OCI-LY3 (cell line): ENCODE measurements at regions not wholly inside any gene's neighbourhood (a gene's known extent, or its start where the extent isn't known, plus 50 kb on each side); places are given as distances from the start of the nearest gene placed in this dataset.
A peak's percentile ranks its signal among the peaks of the same experiment; 100 is the strongest.

ENCODE experiments used
- H2AFZ ChIP-seq: fragments of 200-600, 300-600 bp; shearing (Covaris generic); 2 replicates; pipeline ENCODE4 v1.6.0; 2014; ENCODE audit warnings: antibody characterized with exemption, low read depth, low read length
- H3K27ac ChIP-seq: fragments of 200-600, 300-600 bp; sonication (generic); 2 replicates; pipeline ENCODE4 v1.5.1; 2014; ENCODE audit warnings: mild to moderate bottlenecking, low read length, moderate library complexity, mixed read lengths
- H3K27me3 ChIP-seq: fragments of 200-600, 300-600 bp; sonication (generic); 2 replicates; pipeline ENCODE4 v1.6.1; 2014; ENCODE audit warnings: low read depth, low read length, mixed read lengths
- H3K36me3 ChIP-seq: fragments of 200-600, 300-600 bp; sonication (generic); replicated peaks from 2 replicates; pipeline ENCODE3; 2014; ENCODE audit warnings: low read depth, low read length, mixed read lengths
- H3K4me1 ChIP-seq: fragments of 300-600, 200-600 bp; sonication (generic); 2 replicates; pipeline ENCODE4 v1.6.1; 2014; ENCODE audit warnings: low read length, mixed read lengths
- H3K4me2 ChIP-seq: fragments of 200-600, 300-600 bp; sonication (generic); 2 replicates; pipeline ENCODE4 v1.6.1; 2014; ENCODE audit warnings: low read length, mixed read lengths
- H3K4me3 ChIP-seq: fragments of 300-600, 200-600 bp; sonication (generic); 2 replicates; pipeline ENCODE4 v1.5.1; 2014; ENCODE audit warnings: antibody characterized with exemption, mild to moderate bottlenecking, low read length, moderate library complexity
- H3K79me2 ChIP-seq: fragments of 300-600, 200-600 bp; shearing (Covaris generic); 2 replicates; pipeline ENCODE4 v1.6.1; 2014; ENCODE audit warnings: mild to moderate bottlenecking, low read length, mixed read lengths
- H3K9ac ChIP-seq: fragments of 300-600, 200-600 bp; shearing (Covaris generic); 2 replicates; pipeline ENCODE4 v1.6.0; 2014; ENCODE audit warnings: mild to moderate bottlenecking, low read length, moderate library complexity
- H3K9me3 ChIP-seq: fragments of 200-600, 300-600 bp; shearing (Covaris generic); 2 replicates; pipeline ENCODE4 v1.6.1; 2014; ENCODE audit warnings: low read length, mixed read lengths; ENCODE audit not compliant: insufficient read depth
- H4K20me1 ChIP-seq: fragments of 200-600, 300-600 bp; sonication (generic); 2 replicates; pipeline ENCODE4 v1.6.1; 2016; ENCODE audit warnings: low read length, mixed read lengths; ENCODE audit not compliant: insufficient read depth
- EZH2phosphoT487 ChIP-seq: fragments of 200-600 bp; shearing (Covaris generic); IDR thresholded peaks from 2 replicates; pipeline ENCODE4 v1.6.1; 2018; ENCODE audit warnings: antibody characterized with exemption, mixed run types, low read depth
- TF ChIP-seq, protein P1 (sequence below): fragments of 200-600, 300-600 bp; sonication (generic); IDR thresholded peaks from 2 replicates; pipeline ENCODE4 v1.5.1; 2014; ENCODE audit warnings: antibody characterized with exemption, low read length, low read depth

DNA sequence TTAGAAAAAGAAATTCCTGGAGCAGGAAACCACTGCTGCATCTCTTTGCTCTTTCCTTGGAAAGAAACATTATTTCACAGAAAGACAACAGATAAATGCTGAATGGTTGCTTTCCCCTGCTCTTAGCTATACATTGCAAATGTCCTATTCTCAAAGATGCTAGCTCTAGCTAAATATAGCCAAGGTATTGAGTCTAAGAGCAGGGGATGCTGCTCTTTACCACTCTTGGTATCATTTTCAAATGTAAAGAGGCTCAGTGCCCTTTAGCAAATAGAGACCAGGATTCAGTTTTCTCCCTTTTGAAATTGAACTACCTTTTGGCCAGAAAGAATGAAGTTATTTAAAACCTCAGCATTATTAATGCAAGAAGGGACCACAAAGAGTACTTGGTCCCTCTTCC, 104.0 kb upstream of the FUT8 start:
- H3K4me2 ChIP-seq: no peak overlapping the region
- H3K4me3 ChIP-seq: no peak overlapping the region
- no peaks in the 10 kb centered on the region for H3K79me2 ChIP-seq
- no peak overlapping the region for H3K9ac ChIP-seq
- H3K27ac ChIP-seq: no peak overlapping the region
- no peak for TF ChIP-seq EZH2phosphoT487
- TF ChIP-seq, protein P1, sequence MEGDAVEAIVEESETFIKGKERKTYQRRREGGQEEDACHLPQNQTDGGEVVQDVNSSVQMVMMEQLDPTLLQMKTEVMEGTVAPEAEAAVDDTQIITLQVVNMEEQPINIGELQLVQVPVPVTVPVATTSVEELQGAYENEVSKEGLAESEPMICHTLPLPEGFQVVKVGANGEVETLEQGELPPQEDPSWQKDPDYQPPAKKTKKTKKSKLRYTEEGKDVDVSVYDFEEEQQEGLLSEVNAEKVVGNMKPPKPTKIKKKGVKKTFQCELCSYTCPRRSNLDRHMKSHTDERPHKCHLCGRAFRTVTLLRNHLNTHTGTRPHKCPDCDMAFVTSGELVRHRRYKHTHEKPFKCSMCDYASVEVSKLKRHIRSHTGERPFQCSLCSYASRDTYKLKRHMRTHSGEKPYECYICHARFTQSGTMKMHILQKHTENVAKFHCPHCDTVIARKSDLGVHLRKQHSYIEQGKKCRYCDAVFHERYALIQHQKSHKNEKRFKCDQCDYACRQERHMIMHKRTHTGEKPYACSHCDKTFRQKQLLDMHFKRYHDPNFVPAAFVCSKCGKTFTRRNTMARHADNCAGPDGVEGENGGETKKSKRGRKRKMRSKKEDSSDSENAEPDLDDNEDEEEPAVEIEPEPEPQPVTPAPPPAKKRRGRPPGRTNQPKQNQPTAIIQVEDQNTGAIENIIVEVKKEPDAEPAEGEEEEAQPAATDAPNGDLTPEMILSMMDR: no peak
- no peaks in the 10 kb centered on the region for H4K20me1 ChIP-seq
- no peaks in the 10 kb centered on the region for H3K36me3 ChIP-seq
- no peak overlapping the region for H2AFZ ChIP-seq
- H3K27me3 ChIP-seq: peaks cover 25% of the 10 kb centered on the region
- H3K9me3 ChIP-seq: no peaks in the 10 kb centered on the region
- peaks cover 15% of the 10 kb centered on the region for H3K4me1 ChIP-seq

DNA sequence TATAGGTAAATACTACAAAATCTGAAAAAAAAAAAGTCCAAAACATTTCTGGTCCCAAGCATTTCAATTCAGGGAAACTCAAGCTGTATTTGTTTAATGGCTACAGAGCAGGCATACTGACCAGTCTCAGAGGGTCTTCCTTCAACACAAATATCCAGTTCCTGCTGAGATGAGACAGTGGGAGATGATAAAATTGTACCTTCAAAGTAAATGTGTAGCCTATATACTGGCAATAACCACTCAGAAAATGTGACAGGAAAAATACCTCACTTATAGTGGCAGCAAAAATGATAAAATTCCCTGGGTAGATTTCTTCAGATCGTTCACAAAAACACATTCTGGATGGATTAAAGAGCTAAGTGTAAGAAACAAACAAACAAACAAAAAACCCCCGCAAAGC, 102.0 kb upstream of the FUT8 start:
- TF ChIP-seq, protein P1: no peak
- no peak for TF ChIP-seq EZH2phosphoT487

DNA sequence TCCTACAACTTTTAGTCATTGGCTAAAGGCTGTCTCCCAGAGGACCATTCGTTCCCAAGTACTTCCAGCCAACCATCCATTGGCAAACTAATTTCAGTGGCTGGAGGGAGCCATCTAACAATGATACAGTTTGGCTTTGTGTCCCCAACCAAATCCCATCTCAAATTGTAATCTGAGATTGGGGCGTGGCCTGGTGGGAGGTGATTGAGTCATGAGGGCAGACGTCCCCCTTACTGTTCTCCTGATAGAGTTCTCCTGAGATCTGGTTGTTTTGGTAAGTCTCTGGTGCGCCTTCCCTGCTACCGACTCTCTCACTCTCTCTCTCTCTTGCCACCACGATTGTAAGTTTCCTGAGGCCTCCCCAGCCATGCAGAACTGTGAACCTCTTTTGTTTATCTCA, 99.7 kb upstream of the FUT8 start:
- H3K27ac ChIP-seq: no peak overlapping the region
- H3K4me1 ChIP-seq: no peaks in the 10 kb centered on the region
- H3K9me3 ChIP-seq: no peaks in the 10 kb centered on the region
- no peak overlapping the region for H3K9ac ChIP-seq
- TF ChIP-seq EZH2phosphoT487: no peak
- TF ChIP-seq, protein P1: no peak
- no peaks in the 10 kb centered on the region for H3K36me3 ChIP-seq
- no peak overlapping the region for H3K4me2 ChIP-seq
- H3K27me3 ChIP-seq: peaks cover 17% of the 10 kb centered on the region
- no peaks in the 10 kb centered on the region for H3K79me2 ChIP-seq
- H4K20me1 ChIP-seq: no peaks in the 10 kb centered on the region
- H3K4me3 ChIP-seq: no peak overlapping the region
- H2AFZ ChIP-seq: no peak overlapping the region

More for the DNA sequence above, 102.0 kb upstream of the FUT8 start:
- Histone ChIP-seq H3K36me3 (no peaks in the 10 kb centered on the region), H4K20me1 (no peaks in the 10 kb centered on the region), H2AFZ (no peak overlapping the region), H3K9ac (no peak overlapping the region), H3K4me1 (no peaks in the 10 kb centered on the region), H3K9me3 (no peaks in the 10 kb centered on the region), H3K4me3 (no peak overlapping the region), H3K27ac (no peak overlapping the region), H3K79me2 (no peaks in the 10 kb centered on the region), H3K4me2 (no peak overlapping the region), H3K27me3 (peaks cover 10% of the 10 kb centered on the region; the same call in 1 of the 2 replicates)

DNA sequence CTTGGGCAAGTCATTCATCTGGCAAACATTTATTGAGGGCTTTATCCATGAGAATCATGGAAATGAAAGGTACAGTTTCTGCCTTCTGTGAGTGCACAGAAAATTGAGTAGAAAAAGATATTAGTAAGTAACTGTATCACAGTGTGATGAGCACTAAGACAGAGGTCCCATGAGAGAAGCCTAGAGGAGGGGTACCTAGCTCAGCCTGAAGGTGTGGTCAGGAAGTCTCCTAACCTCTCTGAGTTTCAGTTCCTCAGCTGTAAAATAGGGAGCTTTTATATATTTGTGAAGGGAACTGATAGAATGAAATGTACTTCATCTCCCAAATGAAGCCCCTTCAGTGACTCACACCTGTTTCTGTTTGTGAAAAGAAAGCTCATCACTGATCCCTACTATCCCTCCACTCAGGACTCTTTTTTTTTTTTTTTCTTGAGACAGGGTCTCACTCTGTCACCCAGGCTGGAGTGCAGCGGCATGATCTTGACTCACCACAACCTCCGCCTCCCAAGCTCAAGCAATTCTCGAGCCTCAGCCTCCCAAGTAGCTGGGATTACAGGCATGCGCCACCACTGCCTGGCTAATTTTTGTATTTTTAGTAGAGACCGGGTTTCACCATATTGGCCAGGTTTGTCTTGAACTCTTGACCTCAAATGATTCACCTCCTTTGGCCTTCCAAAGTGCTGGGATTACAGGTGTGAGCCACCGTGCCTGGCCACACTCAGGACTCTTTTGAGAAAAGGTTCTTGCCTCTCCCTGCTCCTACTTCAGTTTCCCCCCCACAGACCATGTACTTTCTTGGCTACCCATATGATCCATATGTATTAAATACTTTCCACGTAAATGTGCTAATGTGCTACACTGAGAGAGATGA, 93.7 kb upstream of the FUT8 start:
- no peaks in the 10 kb centered on the region for H3K79me2 ChIP-seq
- H3K4me1 ChIP-seq: peaks cover 19% of the 10 kb centered on the region
- H2AFZ ChIP-seq: no peak overlapping the region
- H3K27me3 ChIP-seq: peaks cover 32% of the 10 kb centered on the region
- H4K20me1 ChIP-seq: no peaks in the 10 kb centered on the region
- H3K36me3 ChIP-seq: no peaks in the 10 kb centered on the region
- no peak for TF ChIP-seq EZH2phosphoT487
- TF ChIP-seq, protein P1: no peak
- no peak overlapping the region for H3K4me3 ChIP-seq
- H3K4me2 ChIP-seq: peak overlapping the region; percentile 37; the same call in 1 of the 2 replicates
- no peak overlapping the region for H3K9ac ChIP-seq
- H3K27ac ChIP-seq: no peak overlapping the region
- no peaks in the 10 kb centered on the region for H3K9me3 ChIP-seq
